ENCODE measurements at regions not wholly inside any gene's neighbourhood (a gene's known extent, or its start where the extent isn't known, plus 50 kb on each side); places are given as distances from the start of the nearest gene placed in this dataset.

DNA sequence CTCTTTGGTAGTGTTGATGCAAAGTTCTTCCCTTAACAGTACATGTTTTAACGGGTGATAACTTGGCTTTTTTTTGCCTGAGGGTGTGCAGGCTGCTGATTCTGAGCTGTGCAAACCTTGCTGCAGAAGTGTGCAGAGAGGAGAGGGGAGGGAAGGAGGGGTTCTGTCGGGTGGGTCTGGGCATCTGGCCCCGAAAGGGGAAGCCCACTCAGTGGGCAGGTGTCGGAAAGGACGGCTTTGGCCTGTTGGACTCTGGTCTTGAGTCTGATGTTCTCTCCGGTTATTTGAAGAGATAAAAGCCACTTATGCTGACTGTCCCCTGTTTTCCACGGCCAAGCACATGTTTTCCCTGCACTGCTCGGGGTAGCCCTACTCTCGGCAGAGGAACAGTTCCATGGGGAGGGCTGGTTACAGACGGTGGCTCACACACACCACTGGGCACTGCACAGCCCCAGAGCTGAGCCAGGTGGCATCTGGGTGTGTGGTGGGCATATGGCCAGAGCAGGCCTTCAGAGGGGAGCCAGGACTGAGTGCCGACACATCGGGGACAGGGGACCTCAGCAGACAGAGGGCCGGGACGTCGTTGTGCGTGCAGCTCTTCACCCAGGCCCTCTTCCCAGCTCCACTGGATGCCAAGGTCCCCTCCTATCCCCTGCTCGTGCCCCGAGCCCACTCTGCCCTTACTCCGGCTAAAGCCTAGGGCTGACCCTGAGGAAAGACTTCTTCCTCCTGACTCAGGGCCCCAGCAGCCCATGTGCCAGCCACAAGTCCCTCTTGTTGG, 93.2 kb downstream of the TEX29 start:
- TF ChIP-seq, protein P1, sequence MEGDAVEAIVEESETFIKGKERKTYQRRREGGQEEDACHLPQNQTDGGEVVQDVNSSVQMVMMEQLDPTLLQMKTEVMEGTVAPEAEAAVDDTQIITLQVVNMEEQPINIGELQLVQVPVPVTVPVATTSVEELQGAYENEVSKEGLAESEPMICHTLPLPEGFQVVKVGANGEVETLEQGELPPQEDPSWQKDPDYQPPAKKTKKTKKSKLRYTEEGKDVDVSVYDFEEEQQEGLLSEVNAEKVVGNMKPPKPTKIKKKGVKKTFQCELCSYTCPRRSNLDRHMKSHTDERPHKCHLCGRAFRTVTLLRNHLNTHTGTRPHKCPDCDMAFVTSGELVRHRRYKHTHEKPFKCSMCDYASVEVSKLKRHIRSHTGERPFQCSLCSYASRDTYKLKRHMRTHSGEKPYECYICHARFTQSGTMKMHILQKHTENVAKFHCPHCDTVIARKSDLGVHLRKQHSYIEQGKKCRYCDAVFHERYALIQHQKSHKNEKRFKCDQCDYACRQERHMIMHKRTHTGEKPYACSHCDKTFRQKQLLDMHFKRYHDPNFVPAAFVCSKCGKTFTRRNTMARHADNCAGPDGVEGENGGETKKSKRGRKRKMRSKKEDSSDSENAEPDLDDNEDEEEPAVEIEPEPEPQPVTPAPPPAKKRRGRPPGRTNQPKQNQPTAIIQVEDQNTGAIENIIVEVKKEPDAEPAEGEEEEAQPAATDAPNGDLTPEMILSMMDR (conservative IDR thresholded peaks at IDR 0.05; ENCODE audit: low read depth, low read length): no peak
- no peak for TF ChIP-seq EZH2 (IDR thresholded peaks at IDR 0.05; ENCODE audit: borderline replicate concordance, low read depth, low read length, poor library complexity, severe bottlenecking)
